HG02610 (cell line): ENCODE measurements at regions not wholly inside any gene's neighbourhood (a gene's known extent, or its start where the extent isn't known, plus 50 kb on each side); places are given as distances from the start of the nearest gene placed in this dataset.

Experiments
- ATAC-seq: cut with Tn5 transposase; IDR thresholded peaks from one replicate; pipeline ENCODE4 v1.9.1; 2021; ENCODE audit warnings: mild to moderate bottlenecking, moderate library complexity; ENCODE audit not compliant: unreplicated experiment

DNA sequence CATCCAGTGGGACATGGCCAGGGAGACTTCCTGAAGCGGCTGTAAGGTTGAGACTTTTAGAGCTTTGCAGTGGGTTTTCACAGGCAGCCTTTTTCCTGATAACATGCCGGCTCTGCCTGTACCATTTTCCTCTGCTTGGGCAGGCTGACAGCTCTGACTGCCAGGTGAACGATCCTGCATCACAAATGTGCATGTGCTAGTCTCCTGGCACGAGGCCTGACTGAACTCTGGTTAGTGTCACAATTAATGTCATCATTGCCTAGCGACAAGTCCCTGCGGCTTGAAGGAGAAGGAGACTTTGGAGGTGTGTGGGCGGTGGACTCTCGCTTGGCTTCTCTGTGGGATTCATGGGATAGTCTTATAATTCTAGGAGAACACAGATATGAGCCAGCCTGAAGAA lies 783.6 kb upstream of the TSPY4 start:
- no peak for ATAC-seq

- no peak for ATAC-seq
These were observed 775.9 kb upstream of the TSPY4 start for GRCh38 chrY:8561385-8561784.

DNA sequence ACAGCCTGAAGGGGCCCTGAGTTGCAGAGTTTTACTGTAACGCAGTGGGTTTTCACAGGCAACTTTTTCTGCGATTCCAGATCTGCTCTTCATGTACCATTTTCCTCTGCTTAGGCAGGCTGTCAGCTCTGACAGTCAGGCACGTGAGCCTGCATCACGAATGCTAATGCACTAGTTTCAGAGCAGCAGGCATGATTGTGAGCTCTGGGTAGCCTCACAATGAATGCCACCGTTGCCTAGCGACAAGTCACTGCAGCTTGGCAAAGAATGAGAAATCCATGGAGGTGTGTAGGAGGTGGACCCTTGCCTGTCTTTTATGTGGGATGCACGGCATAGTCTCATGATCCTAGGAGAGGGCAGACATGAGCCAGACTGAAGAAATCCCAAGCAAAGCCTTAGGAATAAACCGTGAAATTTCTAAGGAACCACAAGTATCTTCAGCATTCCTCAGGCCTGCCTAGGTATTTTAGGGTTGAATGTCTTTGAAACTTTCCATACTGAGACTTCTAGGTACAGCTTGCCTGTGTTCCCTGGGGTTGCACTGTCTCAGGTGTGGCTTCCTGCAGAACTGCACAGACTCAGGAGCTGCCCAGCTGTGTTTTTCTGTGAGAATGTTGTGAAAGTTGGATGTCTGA lies 774.7 kb upstream of the TSPY4 start:
- ATAC-seq, result no peak

GRCh38 chrY:8564421-8564820 lies 772.8 kb upstream of the TSPY4 start:
- no peak for ATAC-seq

- ATAC-seq, result no peak
These were observed 771.1 kb upstream of the TSPY4 start for GRCh38 chrY:8566198-8566597.

- ATAC-seq, result no peak
These were observed 766.9 kb upstream of the TSPY4 start for GRCh38 chrY:8570384-8570783.

DNA sequence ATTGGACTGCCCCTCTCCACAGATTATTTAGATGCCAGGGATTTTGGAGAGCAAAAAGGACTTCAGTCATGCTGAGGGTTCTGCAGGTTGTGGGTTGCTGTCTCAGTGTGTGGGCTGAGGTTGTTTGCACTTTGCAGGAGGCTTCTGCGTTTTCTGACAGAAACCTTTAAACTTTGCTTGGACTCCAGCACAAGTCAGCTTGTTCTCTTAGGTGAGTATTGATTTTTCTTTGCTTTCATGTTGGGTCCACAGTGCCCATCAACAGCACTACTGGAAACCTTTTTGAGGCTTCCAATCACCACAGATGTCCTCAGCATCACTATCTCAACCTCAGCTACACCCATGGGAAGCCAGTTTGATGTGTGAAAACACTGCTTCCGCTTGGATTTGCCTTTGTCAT lies 764.3 kb upstream of the TSPY4 start:
- no peak for ATAC-seq

- ATAC-seq, result no peak
These were observed 754.9 kb upstream of the TSPY4 start for GRCh38 chrY:8582277-8582850.

- ATAC-seq, result no peak
These were observed 754.1 kb upstream of the TSPY4 start for GRCh38 chrY:8583191-8583590.

GRCh38 chrY:8590641-8591040 lies 746.6 kb upstream of the TSPY4 start:
- no peak for ATAC-seq

GRCh38 chrY:8591821-8592516 lies 745.3 kb upstream of the TSPY4 start:
- no peak for ATAC-seq

- ATAC-seq, result no peak
These were observed 742.6 kb upstream of the TSPY4 start for GRCh38 chrY:8594657-8595056.

GRCh38 chrY:8599141-8599540 lies 738.1 kb upstream of the TSPY4 start:
- ATAC-seq, result no peak

GRCh38 chrY:8610620-8611019 lies 726.6 kb upstream of the TSPY4 start:
- no peak for ATAC-seq

- ATAC-seq, result no peak
These were observed 725.4 kb upstream of the TSPY4 start for GRCh38 chrY:8611815-8612214.

GRCh38 chrY:8618302-8618701 lies 719.0 kb upstream of the TSPY4 start:
- ATAC-seq, result no peak

- no peak for ATAC-seq
These were observed 715.1 kb upstream of the TSPY4 start for GRCh38 chrY:8622156-8622555.

DNA sequence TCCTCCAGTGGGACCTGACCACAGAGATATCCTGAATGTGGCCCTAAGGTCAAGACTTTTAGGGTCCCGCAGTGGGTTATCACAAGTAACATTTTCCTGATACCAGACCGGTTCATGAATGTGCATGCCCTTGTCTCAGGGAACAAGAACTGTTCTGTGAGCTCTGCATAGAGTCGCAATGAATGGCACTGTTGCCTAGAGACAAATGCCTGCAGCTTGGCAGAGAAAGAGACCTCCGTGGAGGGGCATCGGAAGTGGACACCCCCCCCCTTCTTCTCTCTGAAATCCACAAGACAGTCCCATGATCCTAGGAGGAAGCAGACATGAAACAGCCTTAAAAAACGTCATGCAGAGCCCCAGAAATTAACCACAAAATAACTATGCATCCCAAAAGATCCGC lies 714.4 kb upstream of the TSPY4 start:
- no peak for ATAC-seq

- no peak for ATAC-seq
These were observed 707.6 kb upstream of the TSPY4 start for GRCh38 chrY:8629636-8630035.

DNA sequence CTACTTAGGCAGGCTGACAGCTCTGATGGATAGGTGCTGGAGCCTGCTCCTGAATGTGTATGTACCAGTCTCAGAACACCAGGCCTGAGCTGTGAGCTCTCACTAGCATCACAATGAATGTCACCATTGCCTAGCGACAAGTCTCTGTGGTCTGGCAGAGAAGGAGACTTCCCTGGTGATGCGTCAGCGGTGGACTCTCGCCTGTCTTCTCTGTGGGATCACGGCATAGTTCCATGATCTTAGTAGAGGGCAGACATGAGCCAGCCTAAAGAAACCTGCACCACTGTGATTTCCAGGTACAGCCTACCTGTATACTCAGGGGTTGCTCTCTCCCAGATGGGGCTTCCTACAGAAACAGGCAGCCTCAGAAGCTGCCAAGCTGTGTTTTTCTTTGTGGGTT lies 699.2 kb upstream of the TSPY4 start:
- ATAC-seq, result no peak

- no peak for ATAC-seq
These were observed 692.3 kb upstream of the TSPY4 start for GRCh38 chrY:8644926-8645325.

DNA sequence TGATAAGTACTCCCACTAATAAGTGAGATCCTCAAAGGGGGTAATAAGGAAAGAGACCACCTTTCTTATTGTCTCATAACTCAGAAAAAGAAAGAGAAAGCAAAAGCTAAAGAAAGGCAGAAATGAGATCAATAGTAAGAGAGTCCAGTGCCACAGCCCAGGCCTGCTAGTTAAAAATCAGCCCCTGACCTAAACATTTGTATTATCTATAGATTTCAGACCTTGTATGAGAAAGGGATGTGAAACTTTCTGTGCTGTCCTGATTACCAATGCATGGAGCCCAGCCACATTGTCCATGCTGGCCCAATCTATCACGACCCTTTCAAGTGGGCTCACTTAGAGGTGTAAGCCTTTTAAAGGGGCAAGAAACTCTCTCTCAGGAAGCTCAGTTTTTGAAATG lies 684.8 kb upstream of the TSPY4 start:
- ATAC-seq, result no peak

DNA sequence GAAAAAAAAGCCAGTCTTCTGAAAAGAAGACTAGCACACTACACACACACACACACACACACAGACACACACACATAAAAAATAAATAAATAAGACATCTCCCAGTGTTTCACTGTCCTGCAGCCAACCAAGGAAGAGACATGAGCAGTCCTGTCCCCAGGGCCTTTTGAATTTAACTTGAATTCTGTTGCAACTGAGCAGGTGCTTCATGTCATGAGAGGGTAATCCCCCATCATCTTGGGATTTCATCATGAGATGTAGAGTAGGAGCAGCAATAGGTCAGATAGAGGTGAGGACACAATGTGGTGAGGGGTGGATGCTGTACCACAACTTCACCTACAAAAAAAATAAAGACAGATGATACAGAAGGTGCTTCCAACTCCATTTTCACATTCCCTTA lies 682.2 kb upstream of the TSPY4 start:
- ATAC-seq, result no peak
